HepG2 (cell line): ENCODE measurements at regions not wholly inside any gene's neighbourhood (a gene's known extent, or its start where the extent isn't known, plus 50 kb on each side); places are given as distances from the start of the nearest gene placed in this dataset.

Experiments used
- AHDC1 ChIP-seq: sonication (generic); formaldehyde crosslinking; IDR thresholded peaks from 2 replicates; pipeline ENCODE4 v1.5.1; 2020; ENCODE audit warnings: mild to moderate bottlenecking, missing genetic modification reagents, borderline replicate concordance
- HNF1A ChIP-seq, 2 experiments: sonication (generic) in 1 of 2; formaldehyde crosslinking in 1 of 2; IDR thresholded peaks; 2 replicates each; pipeline versions ENCODE4 v1.4.0 to v1.6.1; 2016 to 2020; ENCODE audit warnings: borderline replicate concordance in 1 of 2, low read depth in 1 of 2, mild to moderate bottlenecking in 1 of 2, missing genetic modification reagents in 1 of 2

GRCh38 chr2:16012626-16013358, 72.4 kb downstream of the MYCN start (continued):
- TF ChIP-seq HNF1A (IDR thresholded peaks at IDR 0.05; ENCODE audit: low read depth) = no peak
- no peak for TF ChIP-seq HNF1A (CRISPR knock-in tag; IDR thresholded peaks at IDR 0.05; ENCODE audit: borderline replicate concordance)
- no peak for TF ChIP-seq AHDC1 (CRISPR knock-in tag)
- TF ChIP-seq, all 625 proteins: peak for 0
